ENCODE measurements at regions not wholly inside any gene's neighbourhood (a gene's known extent, or its start where the extent isn't known, plus 50 kb on each side); places are given as distances from the start of the nearest gene placed in this dataset.

GRCh38 chr1:218851586-218851985, 322.1 kb upstream of the LYPLAL1 start:
- Mint-ChIP-seq H3K4me1 (ENCODE audit: low read depth) (no peaks in the 10 kb centered on the region), H3K27ac (no peak overlapping the region), H3K4me3 (no peak overlapping the region), H3K36me3 (no peaks in the 10 kb centered on the region), H3K9me3 (peaks cover 2% of the 10 kb centered on the region), H3K27me3 (no peaks in the 10 kb centered on the region)
- intact Hi-C loops (cut with micrococcal nuclease), result no loop called here
- ChIA-PET POLR2A (no interaction called here), CTCF (no interaction called here)
- DNase-seq, result no peak

GRCh38 chr1:218852527-218852926, 321.2 kb upstream of the LYPLAL1 start:
- no peaks in the 10 kb centered on the region for H3K27me3 Mint-ChIP-seq
- H3K9me3 Mint-ChIP-seq, result no peaks in the 10 kb centered on the region
- H3K4me1 Mint-ChIP-seq (ENCODE audit: low read depth), result no peaks in the 10 kb centered on the region

GRCh38 chr1:218863987-218864386, 309.7 kb upstream of the LYPLAL1 start:
- POLR2A ChIA-PET, result no interaction called here
- Mint-ChIP-seq H3K4me1 (ENCODE audit: low read depth) (no peaks in the 10 kb centered on the region), H3K36me3 (no peaks in the 10 kb centered on the region), H3K27me3 (no peaks in the 10 kb centered on the region), H3K27ac (no peak overlapping the region), H3K9me3 (peaks cover 2% of the 10 kb centered on the region), H3K4me3 (no peak overlapping the region)
- CTCF ChIA-PET, result no interaction called here
- DNase-seq, result no peak
- intact Hi-C loops (cut with micrococcal nuclease), result no loop called here

More at GRCh38 chr1:218852527-218852926, 321.2 kb upstream of the LYPLAL1 start:
- intact Hi-C loops (cut with micrococcal nuclease), result no loop called here
- Mint-ChIP-seq H3K27ac (no peak overlapping the region), H3K36me3 (no peaks in the 10 kb centered on the region), H3K4me3 (no peak overlapping the region)
- no peak for DNase-seq
- POLR2A ChIA-PET, result no interaction called here
- CTCF ChIA-PET, result no interaction called here

GRCh38 chr1:218865591-218865990, 308.1 kb upstream of the LYPLAL1 start:
- ChIA-PET CTCF (no interaction called here), POLR2A (no interaction called here)
- Mint-ChIP-seq H3K27ac (no peak overlapping the region), H3K27me3 (no peaks in the 10 kb centered on the region), H3K4me3 (no peak overlapping the region), H3K36me3 (no peaks in the 10 kb centered on the region), H3K9me3 (peaks cover 2% of the 10 kb centered on the region), H3K4me1 (ENCODE audit: low read depth) (no peaks in the 10 kb centered on the region)
- intact Hi-C loops (cut with micrococcal nuclease), result no loop called here
- no peak for DNase-seq

GRCh38 chr1:218866507-218866906, 307.2 kb upstream of the LYPLAL1 start:
- Mint-ChIP-seq H3K36me3 (no peaks in the 10 kb centered on the region), H3K4me1 (ENCODE audit: low read depth) (no peaks in the 10 kb centered on the region), H3K27ac (no peak overlapping the region), H3K4me3 (no peak overlapping the region), H3K9me3 (peaks cover 2% of the 10 kb centered on the region), H3K27me3 (no peaks in the 10 kb centered on the region)
- DNase-seq, result no peak
- ChIA-PET POLR2A (no interaction called here), CTCF (interaction anchor here (0.6 kb wide), 1 partner anchor 76 kb away, joined by 4 read pairs; no protein-coding TSS in a partner anchor)
- intact Hi-C loops (cut with micrococcal nuclease), result no loop called here

GRCh38 chr1:218867066-218867465, 306.6 kb upstream of the LYPLAL1 start:
- ChIA-PET POLR2A (no interaction called here), CTCF (no interaction called here)
- Mint-ChIP-seq H3K4me1 (ENCODE audit: low read depth) (no peaks in the 10 kb centered on the region), H3K4me3 (no peak overlapping the region), H3K27me3 (no peaks in the 10 kb centered on the region), H3K9me3 (peaks cover 2% of the 10 kb centered on the region), H3K27ac (no peak overlapping the region), H3K36me3 (no peaks in the 10 kb centered on the region)
- intact Hi-C loops (cut with micrococcal nuclease), result no loop called here
- DNase-seq, result no peak

- POLR2A ChIA-PET, result no interaction called here
Measured at GRCh38 chr1:218867941-218868626, 305.6 kb upstream of the LYPLAL1 start.

GRCh38 chr1:218869276-218869675, 304.4 kb upstream of the LYPLAL1 start:
- H3K4me1 Mint-ChIP-seq (ENCODE audit: low read depth), result no peaks in the 10 kb centered on the region
- ChIA-PET POLR2A (no interaction called here), CTCF (no interaction called here)
- intact Hi-C loops (cut with micrococcal nuclease), result no loop called here
- peaks cover 2% of the 10 kb centered on the region for H3K9me3 Mint-ChIP-seq
- no peak overlapping the region for H3K27ac Mint-ChIP-seq
- no peaks in the 10 kb centered on the region for H3K36me3 Mint-ChIP-seq
- no peak for DNase-seq
- no peaks in the 10 kb centered on the region for H3K27me3 Mint-ChIP-seq
- no peak overlapping the region for H3K4me3 Mint-ChIP-seq

More at GRCh38 chr1:218867941-218868626, 305.6 kb upstream of the LYPLAL1 start:
- Mint-ChIP-seq H3K9me3 (peaks cover 2% of the 10 kb centered on the region), H3K27ac (no peak overlapping the region), H3K27me3 (no peaks in the 10 kb centered on the region), H3K4me1 (ENCODE audit: low read depth) (no peaks in the 10 kb centered on the region), H3K4me3 (no peak overlapping the region), H3K36me3 (no peaks in the 10 kb centered on the region)
- intact Hi-C loops (cut with micrococcal nuclease), result no loop called here
- CTCF ChIA-PET, result no interaction called here
- DNase-seq, result no peak

GRCh38 chr1:218872026-218872425, 301.7 kb upstream of the LYPLAL1 start:
- ChIA-PET POLR2A (no interaction called here), CTCF (no interaction called here)
- no peak for DNase-seq
- H3K9me3 Mint-ChIP-seq, result no peaks in the 10 kb centered on the region
- H3K27me3 Mint-ChIP-seq, result no peaks in the 10 kb centered on the region
- intact Hi-C loops (cut with micrococcal nuclease), result no loop called here
- no peaks in the 10 kb centered on the region for H3K4me1 Mint-ChIP-seq (ENCODE audit: low read depth)
- no peak overlapping the region for H3K4me3 Mint-ChIP-seq
- H3K27ac Mint-ChIP-seq, result no peak overlapping the region
- no peaks in the 10 kb centered on the region for H3K36me3 Mint-ChIP-seq

GRCh38 chr1:218872928-218873327, 300.8 kb upstream of the LYPLAL1 start:
- CTCF ChIA-PET, result no interaction called here
- H3K4me3 Mint-ChIP-seq, result no peak overlapping the region

GRCh38 chr1:218874313-218874712, 299.4 kb upstream of the LYPLAL1 start:
- H3K27me3 Mint-ChIP-seq, result no peaks in the 10 kb centered on the region
- H3K27ac Mint-ChIP-seq, result no peak overlapping the region
- DNase-seq, result no peak
- no peaks in the 10 kb centered on the region for H3K4me1 Mint-ChIP-seq (ENCODE audit: low read depth)
- no peaks in the 10 kb centered on the region for H3K36me3 Mint-ChIP-seq
- intact Hi-C loops (cut with micrococcal nuclease), result no loop called here
- POLR2A ChIA-PET, result no interaction called here
- no peaks in the 10 kb centered on the region for H3K9me3 Mint-ChIP-seq
- CTCF ChIA-PET, result no interaction called here
- no peak overlapping the region for H3K4me3 Mint-ChIP-seq

More at GRCh38 chr1:218872928-218873327, 300.8 kb upstream of the LYPLAL1 start:
- Mint-ChIP-seq H3K27me3 (no peaks in the 10 kb centered on the region), H3K9me3 (no peaks in the 10 kb centered on the region), H3K27ac (no peak overlapping the region), H3K36me3 (no peaks in the 10 kb centered on the region), H3K4me1 (ENCODE audit: low read depth) (no peaks in the 10 kb centered on the region)
- POLR2A ChIA-PET, result no interaction called here
- intact Hi-C loops (cut with micrococcal nuclease), result no loop called here
- DNase-seq, result no peak

GRCh38 chr1:218874801-218875400, 298.8 kb upstream of the LYPLAL1 start:
- no peaks in the 10 kb centered on the region for H3K27me3 Mint-ChIP-seq
- CTCF ChIA-PET, result no interaction called here
- H3K9me3 Mint-ChIP-seq, result no peaks in the 10 kb centered on the region

GRCh38 chr1:218878369-218878768, 295.3 kb upstream of the LYPLAL1 start:
- Mint-ChIP-seq H3K9me3 (peaks cover 3% of the 10 kb centered on the region), H3K27me3 (no peaks in the 10 kb centered on the region), H3K27ac (no peak overlapping the region), H3K4me3 (no peak overlapping the region), H3K4me1 (ENCODE audit: low read depth) (no peaks in the 10 kb centered on the region), H3K36me3 (no peaks in the 10 kb centered on the region)
- ChIA-PET POLR2A (interaction anchor here (0.7 kb wide), 1 partner anchor 33 kb away, joined by 3 read pairs; no protein-coding TSS in a partner anchor), CTCF (interaction anchor here (0.6 kb wide), 1 partner anchor 104 kb away, joined by 4 read pairs; no protein-coding TSS in a partner anchor)
- intact Hi-C loops (cut with micrococcal nuclease), result no loop called here
- DNase-seq, result no peak

More at GRCh38 chr1:218874801-218875400, 298.8 kb upstream of the LYPLAL1 start:
- intact Hi-C loops (cut with micrococcal nuclease), result no loop called here
- DNase-seq, result no peak
- Mint-ChIP-seq H3K4me1 (ENCODE audit: low read depth) (no peaks in the 10 kb centered on the region), H3K4me3 (no peak overlapping the region), H3K36me3 (no peaks in the 10 kb centered on the region), H3K27ac (no peak overlapping the region)
- POLR2A ChIA-PET, result no interaction called here
